Left renal pelvis (tissue), 4 donors: ENCODE measurements at regions not wholly inside any gene's neighbourhood (a gene's known extent, or its start where the extent isn't known, plus 50 kb on each side); places are given as distances from the start of the nearest gene placed in this dataset.
"Not testable (repeated sequence)": the region's sequence is repeated elsewhere in the genome, so short reads cannot be mapped to it uniquely, and the experiment has no call there.

Source experiments
- DNase-seq, 4 donors: peaks; one replicate each; pipeline ENCODE4 v3.0.0-alpha.2; 2013; ENCODE audit warnings: low read depth in 4 of 4, low spot score in 3 of 4

DNA sequence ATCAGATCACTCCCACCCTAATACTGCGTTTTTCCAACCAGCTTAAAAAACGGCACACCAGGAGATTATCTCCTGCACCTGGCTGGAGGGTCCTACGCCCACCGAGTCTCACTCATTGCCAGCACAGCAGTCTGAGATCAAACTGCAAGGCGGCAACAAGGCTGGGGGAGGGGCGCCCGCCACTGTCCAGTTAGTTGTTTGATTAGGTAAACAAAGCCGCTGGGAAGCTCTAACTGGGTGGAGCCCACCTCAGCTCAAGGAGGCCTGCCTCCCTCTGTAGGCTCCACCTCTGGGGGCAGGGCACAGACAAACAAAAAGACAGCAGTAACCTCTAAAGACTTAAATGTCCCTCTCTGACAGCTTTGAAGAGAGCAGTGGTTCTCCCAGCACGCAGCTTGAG, 463.0 kb upstream of the CADM1 start:
- DNase-seq: not testable (repeated sequence)

DNA sequence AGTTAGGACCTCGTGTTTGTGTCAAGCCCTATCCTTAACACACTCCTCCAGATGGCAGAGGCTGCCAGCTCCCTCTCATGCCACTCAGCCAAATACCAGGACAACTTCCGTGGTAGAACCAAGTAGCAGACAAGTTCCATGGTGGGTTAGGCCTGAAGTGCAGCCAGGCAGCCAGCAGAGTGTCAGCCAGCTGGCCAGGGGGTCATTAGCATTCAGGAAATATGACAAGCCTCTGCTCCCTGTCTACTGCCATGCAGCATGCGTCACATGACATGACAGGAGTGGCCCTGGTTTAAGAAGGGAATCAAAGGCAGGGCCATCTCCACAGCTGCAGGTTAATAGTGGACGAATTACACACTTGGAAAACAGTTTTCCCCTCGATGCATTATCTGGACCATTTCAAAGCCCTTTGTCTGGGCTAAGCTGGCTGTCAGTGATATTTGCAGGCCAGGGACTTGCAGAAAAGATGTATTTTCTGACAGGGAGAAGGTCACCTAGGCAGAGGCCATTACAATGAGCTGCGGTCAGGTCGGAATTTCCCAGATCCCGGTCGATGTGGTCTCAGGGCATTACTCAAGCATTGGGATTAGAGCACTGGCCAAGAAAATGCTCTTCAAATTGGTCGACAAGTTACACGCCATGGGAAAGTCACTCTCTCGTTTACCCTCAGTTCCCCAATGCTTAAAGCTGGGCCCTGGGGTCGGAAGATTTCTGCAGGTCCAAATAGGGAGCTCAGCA, 461.7 kb upstream of the CADM1 start:
- no peak for DNase-seq

- no peak for DNase-seq
Measured at GRCh38 chr11:115964091-115964490, 459.9 kb upstream of the CADM1 start.

- no peak for DNase-seq
Measured at GRCh38 chr11:115963156-115963555, 458.9 kb upstream of the CADM1 start.

DNA sequence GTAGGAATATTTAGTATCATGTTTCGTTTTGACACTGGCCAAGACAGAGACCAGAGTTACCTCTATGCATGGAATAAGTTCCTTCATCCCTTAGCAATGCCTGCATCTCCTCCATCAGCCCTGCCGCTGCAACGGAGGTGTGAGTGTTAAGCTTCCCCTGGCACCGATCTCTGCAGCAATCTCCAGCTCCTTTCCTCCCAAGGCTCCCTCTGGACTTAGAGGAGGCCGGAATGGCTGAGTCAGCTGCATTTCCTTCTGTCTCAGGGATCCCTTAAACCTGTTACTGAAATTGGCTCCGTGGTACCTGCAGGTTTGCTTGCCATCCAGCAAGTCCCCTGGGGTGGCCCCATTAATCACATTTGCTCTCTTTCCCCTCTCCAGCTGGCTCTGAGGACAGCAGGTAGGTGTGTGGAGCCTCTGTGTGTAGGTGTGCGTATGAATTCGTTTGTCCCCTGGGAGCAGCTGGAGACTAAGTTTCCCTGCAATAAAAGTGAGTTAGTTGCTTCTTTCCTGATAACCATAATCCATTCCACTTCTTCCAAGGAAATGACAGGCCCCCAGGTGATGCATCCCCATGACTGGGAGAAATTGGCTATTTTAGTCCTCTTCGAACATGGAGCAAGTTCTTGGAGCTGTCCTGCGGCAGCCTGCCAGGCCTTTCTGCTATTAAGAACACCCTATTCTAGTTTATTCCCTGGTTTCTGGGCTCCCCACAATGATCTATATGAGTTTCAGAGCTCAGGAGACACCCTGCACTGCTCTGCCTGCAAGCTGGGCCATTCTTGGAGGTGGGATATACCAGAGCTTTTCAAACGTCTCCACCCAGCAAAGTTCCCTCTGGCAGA, 457.2 kb upstream of the CADM1 start:
- no peak for DNase-seq

DNA sequence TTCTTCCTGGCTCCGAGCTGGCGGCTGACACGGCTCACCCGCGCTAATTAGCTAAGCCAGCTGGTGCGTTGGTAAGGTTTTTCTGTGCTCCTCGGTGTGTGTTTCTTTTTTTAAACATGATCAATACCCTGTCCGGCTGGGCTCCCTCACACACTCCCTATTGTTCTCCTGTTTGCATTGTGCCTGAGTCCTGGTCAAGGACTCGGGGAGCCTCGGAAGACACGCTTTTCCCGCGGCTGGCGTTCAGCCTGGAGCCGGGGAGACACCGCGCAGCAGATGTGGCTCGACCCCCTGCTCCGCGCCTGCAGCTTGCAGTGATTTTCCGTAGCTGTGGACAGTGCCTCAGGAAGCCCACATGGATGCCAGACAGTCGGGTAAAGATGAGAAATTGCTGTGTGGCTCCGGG, 454.9 kb upstream of the CADM1 start:
- DNase-seq: no peak

DNA sequence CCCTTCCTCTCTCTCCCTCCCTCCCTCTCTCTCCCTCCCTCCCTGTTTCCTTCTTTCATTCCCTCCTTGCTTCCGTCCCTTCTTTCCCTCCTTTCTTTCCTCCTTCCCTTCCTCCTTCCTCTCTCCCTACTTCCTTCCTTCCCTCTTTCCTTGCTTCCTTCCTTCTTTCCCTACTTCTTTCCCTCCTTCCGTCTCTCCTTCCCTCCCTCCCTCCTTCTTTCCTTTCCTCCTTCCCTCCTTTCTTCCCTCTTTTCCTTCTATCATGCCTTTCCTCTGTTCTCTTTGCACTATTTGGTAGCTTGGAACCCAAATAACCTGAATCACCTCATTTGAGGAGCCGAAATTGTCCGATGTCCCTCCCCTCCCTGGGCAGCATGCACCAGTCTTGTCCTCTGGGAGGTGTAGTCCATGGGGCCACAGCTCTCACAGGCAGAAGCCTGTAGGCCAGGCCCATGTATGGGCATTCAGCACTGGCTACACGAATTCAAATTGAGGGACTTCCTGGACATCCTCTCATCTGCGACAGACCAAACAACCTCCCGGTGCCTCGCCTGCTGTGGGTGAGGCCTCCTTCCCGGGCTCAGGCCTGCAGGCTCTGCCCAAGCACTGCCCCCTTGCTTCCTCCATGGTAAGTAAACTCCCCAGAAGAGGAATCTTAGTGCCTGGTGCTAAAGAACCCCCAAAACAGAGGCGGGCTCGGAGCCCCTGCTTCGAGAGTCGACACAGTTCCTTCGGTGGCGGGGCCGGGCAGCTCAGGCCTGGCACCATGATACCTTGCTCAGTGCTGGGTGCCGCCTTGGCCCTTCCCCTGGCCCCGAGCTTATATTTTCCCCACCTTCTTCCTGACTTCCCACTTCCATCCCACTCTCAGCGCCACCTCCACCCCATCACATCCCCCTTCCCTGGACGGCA, 454.1 kb upstream of the CADM1 start:
- no peak for DNase-seq

DNA sequence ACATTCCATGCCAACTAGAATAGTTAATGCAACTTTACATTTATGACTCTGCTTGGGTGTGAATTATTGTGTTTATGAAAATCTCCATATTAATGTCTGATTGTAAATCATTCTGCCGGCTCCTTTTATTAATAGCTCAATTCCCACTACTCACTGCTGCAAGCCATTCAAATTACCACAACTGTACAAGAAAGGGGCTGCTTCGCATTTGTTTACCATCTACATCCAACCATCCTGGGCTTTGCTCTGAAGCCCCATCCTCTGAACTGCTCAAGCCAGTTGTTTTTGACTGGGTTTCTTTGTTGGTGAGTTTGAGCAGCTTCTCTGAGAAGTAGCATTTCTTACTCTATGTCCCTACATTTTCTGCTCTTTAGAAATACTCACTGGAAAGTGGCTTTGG, 451.6 kb upstream of the CADM1 start:
- no peak for DNase-seq

- no peak for DNase-seq
Measured at GRCh38 chr11:115950660-115951059, 446.4 kb upstream of the CADM1 start.

- no peak for DNase-seq
Measured at GRCh38 chr11:115944596-115944995, 440.4 kb upstream of the CADM1 start.

DNA sequence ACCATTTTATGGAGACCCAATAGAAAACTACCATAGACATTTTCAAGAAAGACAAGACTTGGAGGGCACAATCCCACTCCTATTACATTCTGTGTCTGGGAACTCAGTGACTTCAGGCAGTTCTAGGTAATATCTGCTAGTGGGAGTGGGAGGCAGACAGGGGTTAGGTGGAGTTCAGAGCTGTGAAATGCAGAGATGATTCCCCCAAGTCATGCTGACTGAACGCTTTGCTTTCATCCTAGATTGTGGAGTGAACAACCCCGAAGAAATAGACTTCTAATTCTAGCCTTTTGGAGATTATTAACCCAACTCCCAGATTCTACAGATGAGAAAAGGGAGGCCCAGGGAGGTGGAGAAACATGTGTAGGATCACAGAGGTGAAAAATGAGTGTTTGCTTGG, 437.8 kb upstream of the CADM1 start:
- no peak for DNase-seq

- no peak for DNase-seq
Measured at GRCh38 chr11:115941481-115941993, 437.3 kb upstream of the CADM1 start.

DNA sequence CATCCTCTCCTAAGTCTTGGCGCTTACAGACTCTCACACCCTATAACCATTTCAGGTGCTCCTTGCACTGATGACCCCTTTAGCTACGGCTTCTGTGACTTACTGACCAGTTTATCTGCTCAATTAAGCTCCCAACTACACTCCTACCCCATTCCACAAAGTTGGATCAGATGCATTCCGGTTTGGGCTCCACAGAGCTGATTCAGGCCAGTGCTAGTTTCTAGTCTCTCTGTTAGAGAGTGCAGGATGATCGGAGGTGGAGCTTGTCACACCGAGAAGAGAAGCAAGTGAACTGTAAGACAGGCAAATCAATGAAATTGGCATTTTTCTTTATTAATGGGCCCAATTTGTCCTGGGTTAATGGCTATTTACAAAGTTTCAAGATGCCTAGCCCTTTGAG, 436.8 kb upstream of the CADM1 start:
- DNase-seq: no peak

- no peak for DNase-seq
Measured at GRCh38 chr11:115939731-115940421, 435.7 kb upstream of the CADM1 start.

DNA sequence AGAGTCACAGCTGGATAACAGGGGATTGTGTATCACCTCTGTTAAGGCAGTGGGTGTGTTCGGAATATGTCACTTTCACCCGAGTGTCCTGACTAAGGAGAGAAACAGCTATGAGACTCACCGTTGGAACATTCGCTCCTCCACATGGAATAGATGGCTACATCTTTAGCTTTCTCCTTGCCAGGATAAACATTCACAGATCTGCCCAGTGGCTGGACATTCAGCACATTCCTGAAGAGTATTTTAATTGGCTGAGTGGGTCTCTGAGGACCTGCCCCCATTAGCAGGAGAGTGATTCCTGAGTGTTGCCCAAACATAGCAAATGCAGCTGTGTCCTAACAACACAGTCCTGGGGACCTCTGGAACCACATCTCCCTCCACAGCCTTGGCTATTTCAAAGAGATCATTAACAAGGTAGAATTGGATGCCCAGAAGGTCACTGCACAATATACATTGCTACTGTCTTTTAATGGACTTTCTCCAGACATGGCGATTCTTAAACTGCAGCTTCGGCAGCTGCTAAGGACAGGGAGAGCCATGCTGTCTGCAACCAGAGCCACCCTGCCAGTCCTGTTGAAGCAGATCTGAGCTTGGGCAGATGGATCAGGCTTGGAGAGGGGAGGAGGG, 435.0 kb upstream of the CADM1 start:
- no peak for DNase-seq

GRCh38 chr11:115933564-115933963, 429.3 kb upstream of the CADM1 start:
- DNase-seq: no peak

DNA sequence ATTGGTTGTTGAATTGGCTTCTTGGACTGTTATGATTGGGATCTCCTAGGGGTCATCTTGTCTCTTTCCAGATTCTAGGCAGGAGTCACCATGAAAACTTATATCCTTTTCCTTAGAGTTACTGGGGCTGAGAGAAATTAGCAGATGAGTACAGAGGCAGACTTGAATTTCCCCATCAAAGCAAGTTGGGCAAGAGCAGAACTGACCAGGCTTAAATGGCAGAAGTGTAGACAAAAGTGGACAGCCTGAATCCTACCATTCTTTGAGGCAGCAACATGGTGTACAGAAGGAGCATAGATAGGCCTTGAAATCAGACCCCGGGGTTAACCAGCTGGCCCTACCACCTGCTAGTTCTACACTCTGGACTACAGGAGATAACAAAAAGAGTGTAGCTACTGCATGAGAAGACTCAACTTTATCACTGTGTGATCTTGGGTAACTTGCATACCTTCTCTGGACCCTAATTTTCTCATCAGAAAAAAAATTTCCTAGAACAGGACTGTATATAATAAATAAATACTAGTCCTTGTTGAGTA, 427.4 kb upstream of the CADM1 start:
- DNase-seq: no peak

GRCh38 chr11:115930886-115931547, 426.8 kb upstream of the CADM1 start:
- DNase-seq: no peak

- DNase-seq: no peak
Measured at GRCh38 chr11:115930291-115930690, 426.1 kb upstream of the CADM1 start.
